SK-N-SH (cell line): ENCODE measurements at regions not wholly inside any gene's neighbourhood (a gene's known extent, or its start where the extent isn't known, plus 50 kb on each side); places are given as distances from the start of the nearest gene placed in this dataset.

Experiments
- MEF2A ChIP-seq: IDR thresholded peaks from 2 replicates; pipeline ENCODE4 v1.4.0; 2012; ENCODE audit warnings: low read depth, borderline replicate concordance
- POLR2AphosphoS5 ChIP-seq: IDR thresholded peaks from 2 replicates; pipeline ENCODE4 v1.6.1; 2012; ENCODE audit warnings: low read depth, low read length
- USF2 ChIP-seq: fragments of 150-350 bp; IDR thresholded peaks from 2 replicates; pipeline ENCODE4 v1.6.1; 2017; ENCODE audit warnings: antibody characterized with exemption, low read length, low read depth, borderline replicate concordance
- YY1 ChIP-seq: IDR thresholded peaks from 2 replicates; pipeline ENCODE4 v1.4.0; 2012; ENCODE audit warnings: low read depth, mild to moderate bottlenecking
- ZBTB33 ChIP-seq: IDR thresholded peaks from 2 replicates; pipeline ENCODE4 v1.4.0; 2012; ENCODE audit warnings: low read depth, borderline replicate concordance

DNA sequence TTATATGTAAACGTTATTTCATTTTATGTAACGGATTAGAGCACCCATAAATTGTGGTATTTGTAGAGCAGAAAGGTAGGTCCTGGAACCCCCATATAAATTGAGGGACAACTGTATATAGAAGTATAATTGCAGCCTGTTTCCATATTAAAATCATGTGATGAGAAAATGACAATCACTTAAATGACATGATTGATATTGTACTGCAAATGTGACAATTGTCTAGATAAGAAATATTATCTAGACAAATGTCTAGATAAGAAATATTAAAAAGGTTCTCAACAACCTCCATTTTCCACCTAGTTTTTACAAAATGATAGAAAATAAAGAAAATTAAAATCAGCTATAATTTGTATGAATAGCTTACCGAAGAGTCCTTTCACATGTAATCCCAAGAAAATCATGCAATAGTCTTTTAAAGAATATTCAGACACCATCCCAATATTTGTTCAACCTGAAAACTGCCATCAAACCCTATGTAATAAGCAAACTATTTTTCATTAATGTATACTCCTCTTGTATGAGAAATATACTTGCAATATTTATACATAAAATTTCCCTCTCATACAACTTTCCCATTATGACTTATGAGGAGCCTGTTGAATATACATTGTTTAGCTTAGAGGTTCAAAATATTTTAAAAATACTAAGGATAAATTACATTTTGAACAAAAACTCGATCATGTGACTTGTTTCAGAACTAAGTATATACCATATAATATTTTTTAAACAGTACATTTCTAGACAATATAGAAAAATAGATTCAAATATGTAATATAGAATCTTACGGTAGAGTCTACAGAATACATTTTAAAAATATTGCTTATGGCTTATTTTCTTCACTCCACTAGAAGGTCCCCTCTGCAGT lies 153.2 kb downstream of the CRPPA start:
- TF ChIP-seq ZBTB33 (no peak), YY1 (no peak), USF2 (no peak), MEF2A (no peak), POLR2AphosphoS5 (no peak)
